ENCODE measurements at regions not wholly inside any gene's neighbourhood (a gene's known extent, or its start where the extent isn't known, plus 50 kb on each side); places are given as distances from the start of the nearest gene placed in this dataset.
A peak's percentile ranks its signal among the peaks of the same experiment; 100 is the strongest.

- peaks cover 22% of the 10 kb centered on the region for H3K27me3 Mint-ChIP-seq
- no peak for TF ChIP-seq CTCF (IDR thresholded peaks at IDR 0.05; ENCODE audit: unreplicated experiment)
- H3K4me3 Mint-ChIP-seq (ENCODE audit: low read depth): no peak overlapping the region
- no peak overlapping the region for H3K27ac Mint-ChIP-seq
- no peak for DNase-seq (ENCODE audit: low spot score, unreplicated experiment)
- no peaks in the 10 kb centered on the region for H3K36me3 Mint-ChIP-seq (ENCODE audit: insufficient read depth)
- H3K4me1 Mint-ChIP-seq (ENCODE audit: low read depth): peaks cover 24% of the 10 kb centered on the region
- H3K9me3 Mint-ChIP-seq (ENCODE audit: low read depth): no peaks in the 10 kb centered on the region
Measured at GRCh38 chr5:54902791-54903473, 82.5 kb downstream of the ESM1 start.

- no peak overlapping the region for H3K27ac Mint-ChIP-seq
- H3K27me3 Mint-ChIP-seq: peaks cover 26% of the 10 kb centered on the region
- H3K4me1 Mint-ChIP-seq (ENCODE audit: low read depth): peaks cover 14% of the 10 kb centered on the region
- H3K9me3 Mint-ChIP-seq (ENCODE audit: low read depth): no peaks in the 10 kb centered on the region
- H3K4me3 Mint-ChIP-seq (ENCODE audit: low read depth): no peak overlapping the region
- no peak for DNase-seq (ENCODE audit: low spot score, unreplicated experiment)
- H3K36me3 Mint-ChIP-seq (ENCODE audit: insufficient read depth): no peaks in the 10 kb centered on the region
- TF ChIP-seq CTCF (IDR thresholded peaks at IDR 0.05; ENCODE audit: unreplicated experiment): no peak
Measured at GRCh38 chr5:54900984-54901725, 84.2 kb downstream of the ESM1 start.

- Mint-ChIP-seq H3K4me3 (ENCODE audit: low read depth) (no peak overlapping the region), H3K4me1 (ENCODE audit: low read depth) (peaks cover 4% of the 10 kb centered on the region), H3K27ac (no peak overlapping the region), H3K9me3 (ENCODE audit: low read depth) (peaks cover 5% of the 10 kb centered on the region), H3K27me3 (peaks cover 23% of the 10 kb centered on the region), H3K36me3 (ENCODE audit: insufficient read depth) (no peaks in the 10 kb centered on the region)
- no peak for DNase-seq (ENCODE audit: low spot score, unreplicated experiment)
- TF ChIP-seq CTCF (IDR thresholded peaks at IDR 0.05; ENCODE audit: unreplicated experiment): no peak
Measured at GRCh38 chr5:54897001-54897400, 88.4 kb downstream of the ESM1 start.

GRCh38 chr5:54895816-54896341 is 89.5 kb downstream of the ESM1 start:
- H3K27ac Mint-ChIP-seq: no peak overlapping the region
- no peak for DNase-seq (ENCODE audit: low spot score, unreplicated experiment)
- TF ChIP-seq CTCF (IDR thresholded peaks at IDR 0.05; ENCODE audit: unreplicated experiment): peak; percentile 62
- peaks cover 5% of the 10 kb centered on the region for H3K9me3 Mint-ChIP-seq (ENCODE audit: low read depth)
- peaks cover 4% of the 10 kb centered on the region for H3K4me1 Mint-ChIP-seq (ENCODE audit: low read depth)
- H3K27me3 Mint-ChIP-seq: peaks cover 27% of the 10 kb centered on the region
- H3K4me3 Mint-ChIP-seq (ENCODE audit: low read depth): no peak overlapping the region
- no peaks in the 10 kb centered on the region for H3K36me3 Mint-ChIP-seq (ENCODE audit: insufficient read depth)

GRCh38 chr5:54894957-54895815 is 90.2 kb downstream of the ESM1 start:
- Mint-ChIP-seq H3K9me3 (ENCODE audit: low read depth) (peaks cover 5% of the 10 kb centered on the region), H3K27me3 (peaks cover 25% of the 10 kb centered on the region), H3K27ac (no peak overlapping the region), H3K36me3 (ENCODE audit: insufficient read depth) (no peaks in the 10 kb centered on the region), H3K4me3 (ENCODE audit: low read depth) (no peak overlapping the region), H3K4me1 (ENCODE audit: low read depth) (peaks cover 4% of the 10 kb centered on the region)
- DNase-seq (ENCODE audit: low spot score, unreplicated experiment): no peak
- TF ChIP-seq CTCF (IDR thresholded peaks at IDR 0.05; ENCODE audit: unreplicated experiment): no peak
